T-helper 2 cell treated with Interferon-gamma antibody and Interleukin-4, amounts not matched to agents 5 μg/mL and 100 μg/mL, for 36 hours (primary cell): ENCODE measurements at regions not wholly inside any gene's neighbourhood (a gene's known extent, or its start where the extent isn't known, plus 50 kb on each side); places are given as distances from the start of the nearest gene placed in this dataset.

ENCODE experiments used
- DNase-seq: peaks from one replicate; pipeline ENCODE4 v3.0.0; 2021; ENCODE audit warnings: low spot score
- H3K27ac Mint-ChIP-seq: one replicate; pipeline ENCODE4 v1.8.0; 2021; ENCODE audit warnings: mild to moderate bottlenecking, mixed read lengths
- H3K27me3 Mint-ChIP-seq: one replicate; pipeline ENCODE4 v1.8.0; 2021; ENCODE audit warnings: low read depth, mixed read lengths
- H3K36me3 Mint-ChIP-seq: one replicate; pipeline ENCODE4 v1.8.0; 2021; ENCODE audit warnings: low read depth, mixed read lengths
- H3K4me1 Mint-ChIP-seq: one replicate; pipeline ENCODE4 v1.8.0; 2021; ENCODE audit warnings: low read depth, mixed read lengths
- H3K4me3 Mint-ChIP-seq: one replicate; pipeline ENCODE4 v1.8.0; 2022; ENCODE audit warnings: mild to moderate bottlenecking, moderate library complexity, mixed read lengths
- H3K9me3 Mint-ChIP-seq: one replicate; pipeline ENCODE4 v1.8.0; 2021; ENCODE audit warnings: mixed read lengths

DNA sequence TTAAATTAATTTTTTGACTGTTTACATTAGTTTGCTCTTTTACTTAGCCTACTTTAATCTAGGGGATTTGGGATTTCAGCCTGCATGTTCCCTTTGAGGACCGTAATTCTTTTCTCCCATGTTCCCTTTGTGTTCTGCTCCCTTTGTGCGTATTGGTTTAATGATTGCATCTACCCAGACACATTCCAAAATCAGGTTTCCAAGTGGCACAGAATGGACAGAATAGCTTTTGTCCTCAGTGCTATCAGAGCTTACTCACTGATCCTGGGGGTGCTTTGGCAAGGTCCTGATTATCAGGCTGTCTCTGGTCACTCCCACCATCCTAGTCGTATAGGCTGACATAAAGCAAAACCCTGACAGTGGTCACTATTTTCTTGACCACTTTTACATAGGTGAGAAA is 867.5 kb downstream of the TSN start:
- H3K27me3 Mint-ChIP-seq, result no peaks in the 10 kb centered on the region
- no peak overlapping the region for H3K27ac Mint-ChIP-seq

DNA sequence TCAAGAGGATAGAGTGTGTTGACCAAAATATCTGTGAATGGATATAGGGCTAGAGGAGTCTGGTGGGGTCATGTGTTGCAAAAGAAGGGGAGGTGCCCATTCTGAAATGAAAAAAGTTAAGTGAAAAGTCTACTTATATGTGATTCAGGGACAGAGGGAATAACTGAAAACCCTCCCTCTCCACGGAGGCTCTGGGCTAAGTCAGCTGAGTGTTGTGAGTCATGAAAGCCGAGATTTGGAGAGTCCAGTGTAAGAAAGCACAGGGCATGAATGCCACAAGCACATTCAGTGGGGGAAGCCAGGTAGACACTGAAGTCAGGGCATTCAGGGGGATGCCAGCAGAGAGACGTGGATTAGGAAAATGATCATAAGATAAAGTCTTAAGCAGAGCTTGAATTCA is 871.9 kb downstream of the TSN start:
- no peak for DNase-seq
- H3K9me3 Mint-ChIP-seq, result peaks cover 13% of the 10 kb centered on the region
- H3K27me3 Mint-ChIP-seq, result no peaks in the 10 kb centered on the region
- no peak overlapping the region for H3K27ac Mint-ChIP-seq
- no peaks in the 10 kb centered on the region for H3K4me1 Mint-ChIP-seq
- no peaks in the 10 kb centered on the region for H3K36me3 Mint-ChIP-seq
- no peak overlapping the region for H3K4me3 Mint-ChIP-seq

More for the DNA sequence above, 867.5 kb downstream of the TSN start:
- DNase-seq, result no peak
- H3K4me3 Mint-ChIP-seq, result no peak overlapping the region
- H3K4me1 Mint-ChIP-seq, result no peaks in the 10 kb centered on the region
- H3K36me3 Mint-ChIP-seq, result no peaks in the 10 kb centered on the region
- peaks cover 21% of the 10 kb centered on the region for H3K9me3 Mint-ChIP-seq

DNA sequence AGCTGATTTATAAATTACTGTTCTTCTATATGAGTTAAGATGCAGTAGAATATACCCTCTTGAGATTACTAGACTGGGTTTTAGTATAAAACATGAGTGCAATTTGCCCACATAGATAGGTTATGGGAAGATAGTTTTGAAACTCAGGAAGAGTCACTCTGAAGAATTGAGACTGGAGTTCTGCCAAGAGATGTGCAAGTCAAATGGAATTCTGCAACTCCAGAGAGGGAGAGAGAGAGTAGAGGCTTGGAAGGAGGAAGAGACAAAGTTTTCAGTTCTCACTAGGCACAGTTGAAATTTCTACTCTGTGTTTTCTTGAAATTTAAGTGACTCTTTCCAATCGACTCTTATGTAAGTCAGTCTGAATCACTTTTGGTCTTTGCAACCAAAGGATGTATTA is 878.8 kb downstream of the TSN start:
- no peaks in the 10 kb centered on the region for H3K4me1 Mint-ChIP-seq
- H3K27me3 Mint-ChIP-seq, result no peaks in the 10 kb centered on the region
- DNase-seq, result no peak
- peaks cover 15% of the 10 kb centered on the region for H3K9me3 Mint-ChIP-seq
- H3K27ac Mint-ChIP-seq, result no peak overlapping the region
- no peaks in the 10 kb centered on the region for H3K36me3 Mint-ChIP-seq
- H3K4me3 Mint-ChIP-seq, result no peak overlapping the region

DNA sequence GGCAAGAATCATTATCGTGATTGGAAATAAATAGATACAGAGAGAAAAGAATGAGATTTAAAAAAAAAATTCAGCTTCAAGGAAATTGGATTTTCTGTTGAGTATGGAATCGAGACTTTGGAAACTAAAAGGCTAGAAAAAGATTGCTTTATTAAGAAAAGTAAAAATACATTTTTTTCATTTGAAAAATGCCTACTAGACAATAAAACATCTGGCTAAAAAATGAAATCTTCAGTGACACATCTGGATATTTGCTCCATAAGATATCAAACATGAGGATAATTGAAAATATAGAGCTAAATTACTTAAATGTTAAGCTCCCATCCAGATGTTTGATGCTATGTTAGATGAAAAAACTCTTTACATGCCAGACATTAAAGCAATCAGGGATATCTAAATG is 879.5 kb downstream of the TSN start:
- Mint-ChIP-seq H3K27me3 (no peaks in the 10 kb centered on the region), H3K36me3 (no peaks in the 10 kb centered on the region), H3K9me3 (peaks cover 15% of the 10 kb centered on the region), H3K4me1 (no peaks in the 10 kb centered on the region), H3K4me3 (no peak overlapping the region), H3K27ac (no peak overlapping the region)
- DNase-seq, result no peak

DNA sequence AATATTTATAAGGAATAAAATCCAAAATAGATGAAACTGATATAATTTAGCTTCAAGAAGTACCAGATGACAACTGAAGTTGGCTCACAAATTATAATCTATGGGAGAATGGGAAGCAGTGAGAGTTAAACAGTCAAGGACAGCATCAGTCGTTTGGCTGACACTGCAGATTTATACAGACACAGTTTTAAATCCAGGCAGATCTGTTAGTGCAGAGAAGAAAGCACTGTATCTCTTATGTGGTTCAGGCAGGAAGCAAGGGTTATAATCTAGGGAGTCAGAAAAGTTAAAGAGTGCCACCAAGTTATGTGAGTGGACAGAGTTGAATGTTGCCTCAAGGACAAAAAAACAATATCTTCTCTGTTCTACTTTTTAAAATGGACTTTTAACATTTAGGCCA is 880.2 kb downstream of the TSN start:
- no peaks in the 10 kb centered on the region for H3K27me3 Mint-ChIP-seq
- H3K4me1 Mint-ChIP-seq, result no peaks in the 10 kb centered on the region
- no peak overlapping the region for H3K4me3 Mint-ChIP-seq
- H3K36me3 Mint-ChIP-seq, result no peaks in the 10 kb centered on the region
- no peak overlapping the region for H3K27ac Mint-ChIP-seq
- DNase-seq, result no peak
- peaks cover 15% of the 10 kb centered on the region for H3K9me3 Mint-ChIP-seq

DNA sequence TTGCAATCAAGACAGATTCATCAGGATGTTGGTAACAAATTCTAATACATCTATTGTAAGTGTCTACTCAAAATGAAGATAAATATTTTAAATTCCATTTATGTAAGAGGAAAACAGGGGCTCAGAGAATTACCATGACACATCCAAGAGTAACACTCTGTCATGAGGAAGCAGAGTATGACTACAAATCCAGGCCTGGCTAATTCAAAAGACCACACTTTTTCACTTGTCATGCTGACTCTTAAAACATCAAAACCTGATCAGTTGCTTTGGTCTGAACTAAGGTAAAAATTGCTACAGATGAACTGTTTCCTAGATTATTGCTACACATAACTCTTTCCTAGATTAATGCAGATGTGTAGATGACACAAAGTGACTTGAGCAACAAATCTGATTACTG is 880.6 kb downstream of the TSN start:
- Mint-ChIP-seq H3K4me3 (no peak overlapping the region), H3K4me1 (no peaks in the 10 kb centered on the region), H3K36me3 (no peaks in the 10 kb centered on the region), H3K27me3 (no peaks in the 10 kb centered on the region), H3K27ac (no peak overlapping the region), H3K9me3 (peaks cover 18% of the 10 kb centered on the region)
- no peak for DNase-seq

DNA sequence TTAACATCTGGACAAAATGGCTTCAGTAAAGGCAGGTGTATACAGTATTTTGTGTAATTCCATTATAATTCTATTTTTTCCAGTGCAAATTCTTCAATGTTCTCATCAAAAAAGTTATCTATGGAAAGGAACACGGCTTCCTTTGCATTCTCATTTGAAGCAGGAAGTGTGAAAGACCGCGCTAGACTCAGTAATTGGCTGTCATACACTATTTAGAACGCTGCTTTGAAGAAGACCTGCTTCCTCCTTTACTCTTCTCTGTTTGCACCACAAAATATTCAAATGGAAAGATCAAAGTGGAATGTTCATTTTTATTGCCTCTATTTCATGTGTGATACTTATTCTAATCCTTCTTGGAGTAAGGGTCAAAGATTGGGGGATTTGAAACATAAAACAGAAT is 883.7 kb downstream of the TSN start:
- Mint-ChIP-seq H3K4me1 (no peaks in the 10 kb centered on the region), H3K4me3 (no peak overlapping the region), H3K27ac (no peak overlapping the region), H3K36me3 (no peaks in the 10 kb centered on the region), H3K9me3 (peaks cover 17% of the 10 kb centered on the region), H3K27me3 (no peaks in the 10 kb centered on the region)
- no peak for DNase-seq

DNA sequence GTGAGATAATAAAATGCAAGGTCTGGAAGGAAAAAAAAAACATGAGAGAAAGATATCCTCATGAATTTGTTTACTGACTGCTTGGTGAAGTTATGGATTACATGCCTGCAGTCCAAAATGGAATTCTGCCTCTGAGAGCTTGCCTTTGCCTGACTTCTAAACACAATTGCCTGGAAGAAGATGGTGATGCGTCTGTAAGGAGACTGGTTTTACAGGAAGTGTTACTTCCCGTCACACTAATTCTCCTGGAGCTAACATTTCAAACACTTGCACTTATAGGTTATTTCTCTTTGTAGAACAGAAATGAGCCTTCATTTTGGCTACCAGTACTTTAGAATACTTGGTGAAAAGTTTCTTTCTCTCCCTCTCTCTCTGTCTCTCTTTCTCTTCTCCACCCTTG is 884.3 kb downstream of the TSN start:
- no peaks in the 10 kb centered on the region for H3K27me3 Mint-ChIP-seq
- no peak overlapping the region for H3K4me3 Mint-ChIP-seq
- no peaks in the 10 kb centered on the region for H3K36me3 Mint-ChIP-seq
- H3K4me1 Mint-ChIP-seq, result no peaks in the 10 kb centered on the region
- no peak for DNase-seq
- H3K27ac Mint-ChIP-seq, result no peak overlapping the region
- H3K9me3 Mint-ChIP-seq, result peaks cover 15% of the 10 kb centered on the region

DNA sequence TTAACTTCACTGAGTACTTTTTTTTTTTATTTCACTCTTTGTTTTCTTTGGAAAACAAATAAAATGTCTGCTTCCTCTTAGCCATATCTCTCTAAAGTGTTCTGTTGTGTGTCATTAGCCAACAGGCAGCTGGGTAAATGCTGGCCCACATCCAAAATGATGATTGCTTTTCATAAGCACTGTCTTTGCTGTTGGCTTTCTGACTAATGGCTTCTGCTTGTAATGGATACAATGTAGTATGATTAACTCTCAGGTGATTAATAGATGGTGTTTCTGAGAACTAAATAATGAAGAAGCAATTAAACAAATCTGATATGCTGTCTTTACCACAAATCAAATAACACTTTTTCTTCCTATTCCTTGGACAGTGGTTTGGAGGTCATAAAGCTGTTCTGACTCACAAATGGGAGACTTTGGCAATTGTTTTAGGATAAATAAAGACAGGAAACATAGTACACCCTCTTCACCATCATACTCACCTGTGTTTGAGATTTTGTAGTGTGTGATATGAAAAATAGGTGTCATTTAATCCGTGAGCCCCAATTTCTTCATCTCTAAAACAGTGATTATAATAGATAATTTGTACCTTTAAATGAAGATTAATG is 888.4 kb downstream of the TSN start:
- Mint-ChIP-seq H3K9me3 (peaks cover 11% of the 10 kb centered on the region), H3K4me3 (no peak overlapping the region), H3K27me3 (no peaks in the 10 kb centered on the region), H3K36me3 (no peaks in the 10 kb centered on the region), H3K27ac (no peak overlapping the region), H3K4me1 (no peaks in the 10 kb centered on the region)
- no peak for DNase-seq

DNA sequence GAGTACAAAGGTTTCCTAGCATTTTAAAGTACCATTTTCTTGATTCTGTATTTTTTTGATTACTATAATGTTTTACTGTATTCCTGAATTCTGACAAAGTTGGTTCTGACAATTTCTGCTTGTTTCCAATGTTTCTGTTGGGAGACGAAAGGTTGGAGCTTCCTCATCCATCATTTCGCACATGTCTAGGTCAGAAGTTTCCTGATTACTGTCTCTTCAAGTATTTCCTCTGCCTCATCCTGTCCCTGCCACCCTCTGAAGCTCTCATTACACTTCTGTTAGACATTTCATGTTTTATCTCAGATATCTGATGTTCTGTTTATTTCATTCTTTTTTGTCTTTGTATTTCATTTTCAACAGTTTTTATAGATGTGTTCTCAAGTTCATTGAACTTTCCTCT is 895.8 kb downstream of the TSN start:
- Mint-ChIP-seq H3K36me3 (no peaks in the 10 kb centered on the region), H3K27me3 (no peaks in the 10 kb centered on the region), H3K27ac (no peak overlapping the region), H3K4me1 (no peaks in the 10 kb centered on the region), H3K4me3 (no peak overlapping the region), H3K9me3 (no peaks in the 10 kb centered on the region)
- no peak for DNase-seq

DNA sequence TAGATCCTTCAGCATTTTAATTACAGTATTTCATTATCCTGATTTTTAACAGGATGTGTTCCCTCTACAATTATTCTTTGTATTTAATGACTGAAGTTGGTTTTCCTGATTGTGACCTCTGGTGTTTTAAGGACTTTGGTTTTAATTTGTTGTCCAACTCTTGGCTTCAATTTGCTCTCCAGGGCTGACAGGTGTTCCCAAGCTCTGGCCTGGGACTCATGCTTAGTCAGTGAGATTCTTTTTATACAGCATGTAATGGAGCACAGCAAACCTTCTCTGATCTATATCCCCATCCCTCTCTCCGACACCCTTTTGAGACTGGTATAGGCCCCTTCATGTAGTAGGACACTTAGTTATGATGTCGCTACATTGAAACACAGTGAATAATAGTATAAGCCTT is 896.3 kb downstream of the TSN start:
- Mint-ChIP-seq H3K4me1 (no peaks in the 10 kb centered on the region), H3K36me3 (no peaks in the 10 kb centered on the region), H3K4me3 (no peak overlapping the region), H3K27ac (no peak overlapping the region), H3K9me3 (no peaks in the 10 kb centered on the region), H3K27me3 (no peaks in the 10 kb centered on the region)
- no peak for DNase-seq

DNA sequence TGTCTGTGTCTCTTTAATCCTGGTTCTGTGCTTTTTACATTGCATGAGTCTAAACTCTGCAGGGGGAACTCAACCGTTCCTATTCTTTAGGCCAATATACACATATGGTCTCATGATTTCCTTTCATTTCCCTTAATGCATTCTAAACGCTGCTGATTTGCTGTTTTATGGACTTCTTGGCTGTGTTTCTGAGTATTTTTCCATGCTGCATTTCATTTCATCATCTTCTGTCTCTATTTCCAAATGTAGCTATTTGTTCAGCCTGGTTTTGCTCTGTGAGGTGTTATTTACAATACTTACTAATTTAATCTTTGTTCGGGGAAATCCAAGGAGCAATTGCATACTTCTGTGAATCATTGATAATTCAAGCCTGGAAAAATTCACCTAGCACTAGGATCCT is 897.2 kb downstream of the TSN start:
- Mint-ChIP-seq H3K4me3 (no peak overlapping the region), H3K36me3 (no peaks in the 10 kb centered on the region), H3K4me1 (no peaks in the 10 kb centered on the region), H3K27me3 (no peaks in the 10 kb centered on the region), H3K27ac (no peak overlapping the region), H3K9me3 (no peaks in the 10 kb centered on the region)
- no peak for DNase-seq

DNA sequence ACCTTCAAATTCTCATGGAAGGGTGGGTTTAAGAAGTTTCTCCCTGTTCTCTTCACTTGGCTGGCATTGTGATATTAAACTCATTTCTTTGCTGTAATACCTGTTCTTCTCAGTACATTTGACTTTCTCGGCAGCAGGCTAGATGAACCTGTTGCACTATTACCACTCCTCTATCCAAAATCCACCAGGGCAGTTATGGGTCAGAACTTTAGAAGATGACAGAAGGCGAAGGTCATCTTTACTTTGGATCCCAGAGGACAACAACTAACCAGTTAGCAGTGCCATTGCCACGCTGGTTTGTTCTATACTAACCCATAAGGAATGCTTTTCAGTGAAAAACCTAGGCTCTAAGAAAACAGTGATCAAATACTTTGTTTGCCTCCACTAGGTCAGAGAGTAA is 901.0 kb downstream of the TSN start:
- no peak for DNase-seq
- Mint-ChIP-seq H3K9me3 (no peaks in the 10 kb centered on the region), H3K4me1 (no peaks in the 10 kb centered on the region), H3K27me3 (peaks cover 5% of the 10 kb centered on the region), H3K36me3 (no peaks in the 10 kb centered on the region), H3K27ac (no peak overlapping the region), H3K4me3 (no peak overlapping the region)

DNA sequence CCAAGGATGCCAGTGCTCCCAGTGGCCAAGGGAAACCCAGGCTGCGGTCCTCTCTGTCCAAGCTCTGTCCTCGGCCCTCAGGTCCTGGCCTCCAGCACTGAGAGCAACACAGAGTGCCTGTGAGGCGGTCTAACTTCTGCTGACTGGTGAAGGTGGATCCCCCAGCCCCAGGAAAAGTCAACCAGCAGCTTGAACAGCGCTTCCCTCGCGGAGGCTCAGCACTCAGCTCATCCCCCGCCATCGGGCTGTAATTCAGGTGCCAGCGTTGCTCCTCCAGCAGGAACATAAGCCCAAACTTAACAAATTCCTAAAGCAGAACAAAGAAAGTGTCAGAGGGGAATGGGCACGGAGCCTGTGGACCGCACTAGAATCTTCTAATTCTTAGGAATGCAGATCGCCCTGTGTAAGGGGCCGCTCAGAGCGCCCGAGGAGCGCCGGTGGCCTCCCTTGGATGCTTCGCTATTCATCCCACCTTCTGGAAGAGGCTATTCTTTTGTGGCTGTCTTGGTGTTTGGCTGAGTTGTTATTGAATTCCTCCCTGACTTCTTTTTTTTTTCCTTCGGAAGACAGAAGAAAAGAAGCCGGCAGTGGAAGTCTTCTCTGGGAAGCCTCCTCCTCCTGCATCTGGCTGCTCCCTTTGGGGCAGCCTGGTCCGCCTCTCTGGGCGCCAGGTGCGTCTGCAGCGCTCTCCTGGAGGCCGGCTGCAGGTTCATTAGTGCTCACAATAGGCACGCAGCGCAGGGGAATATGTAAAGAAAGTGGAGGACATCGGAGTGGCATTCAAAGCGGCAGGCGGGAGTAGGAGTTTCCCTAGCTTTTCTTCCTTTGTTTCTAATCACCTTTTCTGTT is 905.6 kb downstream of the TSN start:
- no peak for DNase-seq
- Mint-ChIP-seq H3K36me3 (no peaks in the 10 kb centered on the region), H3K27ac (no peak overlapping the region), H3K9me3 (no peaks in the 10 kb centered on the region), H3K4me1 (no peaks in the 10 kb centered on the region), H3K4me3 (no peak overlapping the region), H3K27me3 (peaks cover 7% of the 10 kb centered on the region)

DNA sequence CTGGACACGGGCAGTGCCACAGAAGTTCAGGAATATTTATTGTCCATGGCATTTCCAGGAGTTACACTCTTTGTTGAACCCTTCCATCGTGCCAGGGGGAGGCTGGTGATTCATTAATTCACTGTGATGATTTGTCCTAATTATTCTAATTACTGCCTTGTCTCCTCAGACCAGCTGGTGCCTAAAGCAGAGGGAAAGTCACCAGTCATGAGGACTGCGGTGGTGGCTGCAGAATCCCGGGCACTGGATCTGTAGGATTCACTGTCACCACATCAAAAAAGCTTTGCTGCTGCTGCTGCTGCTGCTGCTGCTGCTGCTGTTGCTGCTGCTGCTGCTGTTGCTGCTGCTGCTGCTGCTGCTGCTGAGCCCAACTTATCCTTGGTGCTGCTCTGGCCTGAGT is 908.2 kb downstream of the TSN start:
- H3K4me3 Mint-ChIP-seq, result no peak overlapping the region
- peaks cover 7% of the 10 kb centered on the region for H3K27me3 Mint-ChIP-seq
- H3K4me1 Mint-ChIP-seq, result no peaks in the 10 kb centered on the region
- H3K27ac Mint-ChIP-seq, result no peak overlapping the region
- H3K9me3 Mint-ChIP-seq, result no peaks in the 10 kb centered on the region
- no peak for DNase-seq
- no peaks in the 10 kb centered on the region for H3K36me3 Mint-ChIP-seq
